Trophoblast cell (in vitro differentiated cells and primary cell): ENCODE measurements at regions not wholly inside any gene's neighbourhood (a gene's known extent, or its start where the extent isn't known, plus 50 kb on each side); places are given as distances from the start of the nearest gene placed in this dataset.

Source experiments
- DNase-seq, 2 donors: peaks; one replicate each; pipeline ENCODE4 v3.0.0-alpha.2; 2016
- H2AFZ ChIP-seq: 2 replicates; pipeline ENCODE4 v1.6.1; 2013; ENCODE audit warnings: low read length, moderate library complexity, mild to moderate bottlenecking; ENCODE audit not compliant: insufficient read depth, poor library complexity
- H2AK5ac ChIP-seq: 2 replicates; pipeline ENCODE4 v1.6.1; 2013; ENCODE audit warnings: mild to moderate bottlenecking, low read length
- H2BK120ac ChIP-seq: 2 replicates; pipeline ENCODE4 v1.6.1; 2013; ENCODE audit warnings: low read length, mild to moderate bottlenecking, moderate library complexity; ENCODE audit not compliant: insufficient read depth, poor library complexity
- H2BK12ac ChIP-seq: 2 replicates; pipeline ENCODE4 v1.6.1; 2013; ENCODE audit warnings: mild to moderate bottlenecking, low read length, moderate library complexity
- H2BK5ac ChIP-seq: 2 replicates; pipeline ENCODE4 v1.6.1; 2013; ENCODE audit warnings: low read length, low read depth, moderate library complexity, mild to moderate bottlenecking; ENCODE audit not compliant: poor library complexity
- H3K14ac ChIP-seq: 2 replicates; pipeline ENCODE4 v1.6.1; 2013; ENCODE audit warnings: mild to moderate bottlenecking, low read length
- H3K18ac ChIP-seq: 2 replicates; pipeline ENCODE4 v1.6.1; 2013; ENCODE audit warnings: mild to moderate bottlenecking, low read length
- H3K23ac ChIP-seq: 2 replicates; pipeline ENCODE4 v1.6.1; 2013; ENCODE audit warnings: low read length
- H3K27ac ChIP-seq: 2 replicates; pipeline ENCODE4 v1.5.1; 2013; ENCODE audit warnings: low read depth, mild to moderate bottlenecking, inconsistent platforms, low read length, moderate library complexity
- H3K27me3 ChIP-seq: 2 replicates; pipeline ENCODE4 v1.6.1; 2013; ENCODE audit warnings: inconsistent platforms, mild to moderate bottlenecking, low read length, moderate library complexity; ENCODE audit not compliant: insufficient read depth
- H3K36me3 ChIP-seq, 2 experiments: 1 replicate in 1 of 2; 2 replicates in 1 of 2; pipeline ENCODE4 v1.6.1; 2013; ENCODE audit warnings: low read length in 2 of 2, mild to moderate bottlenecking in 2 of 2, moderate library complexity in 1 of 2; ENCODE audit not compliant: insufficient read depth in 2 of 2, control insufficient read depth in 1 of 2
- H3K4ac ChIP-seq: 2 replicates; pipeline ENCODE4 v1.6.1; 2013; ENCODE audit warnings: low read depth, mild to moderate bottlenecking, low read length, moderate library complexity
- H3K4me1 ChIP-seq, 2 experiments: 1 replicate in 1 of 2; 2 replicates in 1 of 2; pipeline ENCODE4 v1.6.1; 2013; ENCODE audit warnings: low read length in 2 of 2, mild to moderate bottlenecking in 2 of 2, moderate library complexity in 1 of 2; ENCODE audit not compliant: insufficient read depth in 2 of 2, control insufficient read depth in 1 of 2
- H3K4me2 ChIP-seq: 2 replicates; pipeline ENCODE4 v1.6.1; 2013; ENCODE audit warnings: inconsistent platforms, mild to moderate bottlenecking, low read length, moderate library complexity
- H3K4me3 ChIP-seq: 2 replicates; pipeline ENCODE4 v1.5.1; 2013; ENCODE audit warnings: mild to moderate bottlenecking, low read depth, low read length, inconsistent platforms
- H3K79me1 ChIP-seq: one replicate; pipeline ENCODE4 v1.6.1; 2013; ENCODE audit warnings: low read length
- H3K79me2 ChIP-seq: 2 replicates; pipeline ENCODE4 v1.6.1; 2013; ENCODE audit warnings: low read length, mild to moderate bottlenecking; ENCODE audit not compliant: control insufficient read depth, insufficient read depth, poor library complexity
- H3K9ac ChIP-seq: 2 replicates; pipeline ENCODE4 v1.6.1; 2013; ENCODE audit warnings: mild to moderate bottlenecking, low read length
- H3K9me3 ChIP-seq: 2 replicates; pipeline ENCODE4 v1.6.1; 2013; ENCODE audit warnings: low read depth, mild to moderate bottlenecking, control low read depth, inconsistent platforms, low read length; ENCODE audit not compliant: insufficient read depth
- H4K12ac ChIP-seq: 2 replicates; pipeline ENCODE4 v1.6.1; 2013; ENCODE audit warnings: low read depth, mild to moderate bottlenecking, low read length, moderate library complexity
- H4K8ac ChIP-seq: 2 replicates; pipeline ENCODE4 v1.6.1; 2013; ENCODE audit warnings: low read depth, mild to moderate bottlenecking, low read length, moderate library complexity
- H4K91ac ChIP-seq: one replicate; pipeline ENCODE4 v1.6.1; 2013; ENCODE audit warnings: low read depth, mild to moderate bottlenecking, low read length, moderate library complexity
- WGBS: extraction: QIAGEN DNeasy Blood & Tissue Kit; methylation state at CpG from one replicate; pipeline ENCODE4 v1.1.7; 2013; ENCODE audit warnings: missing lambda C conversion rate; ENCODE audit not compliant: insufficient read length, insufficient coverage; ENCODE audit errors: extremely low coverage; 5-methylcytosine and 5-hydroxymethylcytosine counted together

DNA sequence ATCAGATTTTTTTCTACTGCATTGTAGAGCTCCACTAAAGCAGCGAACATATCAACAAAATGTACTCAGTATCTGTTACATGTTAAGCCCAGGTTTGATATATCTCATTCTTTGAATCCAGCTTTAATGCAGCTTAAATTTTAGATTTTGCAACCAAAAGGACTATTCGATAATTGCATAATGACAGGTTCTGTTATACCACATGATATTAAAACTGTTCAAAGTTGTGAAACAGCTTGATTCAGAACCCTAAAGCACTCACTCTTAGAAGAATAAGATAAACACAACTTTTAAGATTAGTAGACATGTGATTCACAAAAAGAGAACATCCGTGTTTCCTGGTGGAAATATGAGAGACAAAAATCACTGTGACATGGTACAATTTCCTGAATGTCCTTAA, 427.9 kb downstream of the CDH11 start:
- no peak overlapping the region for H2AK5ac ChIP-seq
- H4K91ac ChIP-seq = no peak overlapping the region
- H3K4ac ChIP-seq = no peak overlapping the region
- H2BK5ac ChIP-seq = no peak overlapping the region
- no peak overlapping the region for H3K4me3 ChIP-seq
- H3K36me3 ChIP-seq = no peaks in the 10 kb centered on the region
- no peak overlapping the region for H3K4me2 ChIP-seq
- no peaks in the 10 kb centered on the region for H3K79me1 ChIP-seq
- H3K18ac ChIP-seq = no peak overlapping the region
- H4K12ac ChIP-seq = no peak overlapping the region
- H3K23ac ChIP-seq = no peak overlapping the region
- no CpG with 5 or more reads among the region's 3 CpGs for WGBS
- no peak overlapping the region for H3K14ac ChIP-seq
- no peaks in the 10 kb centered on the region for H3K9me3 ChIP-seq
- no peak overlapping the region for H3K27ac ChIP-seq
- no peak overlapping the region for H4K8ac ChIP-seq
- no peak overlapping the region for H2BK120ac ChIP-seq
- H3K4me1 ChIP-seq = no peaks in the 10 kb centered on the region
- no peaks in the 10 kb centered on the region for H3K27me3 ChIP-seq
- H3K9ac ChIP-seq = no peak overlapping the region
- H2BK12ac ChIP-seq = no peak overlapping the region
- DNase-seq = no peak
- H3K79me2 ChIP-seq = no peaks in the 10 kb centered on the region
- H2AFZ ChIP-seq = no peak overlapping the region

DNA sequence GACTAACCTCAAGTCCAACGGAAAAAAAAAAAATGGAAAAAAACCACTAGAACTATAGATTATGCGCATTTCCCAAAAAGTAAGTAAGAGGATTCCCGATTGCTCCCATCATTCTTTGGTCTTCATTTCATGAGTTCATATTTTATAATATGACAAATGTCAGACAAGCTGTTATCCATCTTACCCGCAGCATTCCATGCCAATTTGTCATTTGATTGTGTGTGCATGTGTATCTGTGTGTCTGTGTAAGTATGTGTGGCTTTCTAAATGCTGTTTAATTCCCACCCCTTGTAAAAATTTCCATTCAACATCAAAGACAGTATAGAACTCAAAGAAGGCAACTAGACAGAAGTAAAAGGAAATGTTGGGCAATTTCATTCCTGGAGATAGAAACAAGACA, 434.1 kb downstream of the CDH11 start:
- H3K4ac ChIP-seq = no peak overlapping the region
- no peak overlapping the region for H3K9ac ChIP-seq
- no peak overlapping the region for H3K14ac ChIP-seq
- H2AK5ac ChIP-seq = no peak overlapping the region
- no peaks in the 10 kb centered on the region for H3K4me1 ChIP-seq
- no peak overlapping the region for H3K27ac ChIP-seq
- no CpG with 5 or more reads among the region's 4 CpGs for whole genome bisulfite sequencing
- H2BK120ac ChIP-seq = no peak overlapping the region
- no peaks in the 10 kb centered on the region for H3K36me3 ChIP-seq
- DNase-seq = peak in 1 of 2 donors; percentile 4
- no peak overlapping the region for H3K4me3 ChIP-seq
- no peak overlapping the region for H3K18ac ChIP-seq
- H4K91ac ChIP-seq = no peak overlapping the region
- H3K23ac ChIP-seq = no peak overlapping the region
- no peak overlapping the region for H4K12ac ChIP-seq
- no peak overlapping the region for H3K4me2 ChIP-seq
- no peaks in the 10 kb centered on the region for H3K79me2 ChIP-seq
- no peaks in the 10 kb centered on the region for H3K9me3 ChIP-seq
- H3K79me1 ChIP-seq = no peaks in the 10 kb centered on the region
- H3K27me3 ChIP-seq = no peaks in the 10 kb centered on the region
- H2BK12ac ChIP-seq = no peak overlapping the region
- H2BK5ac ChIP-seq = no peak overlapping the region
- no peak overlapping the region for H2AFZ ChIP-seq
- no peak overlapping the region for H4K8ac ChIP-seq

DNA sequence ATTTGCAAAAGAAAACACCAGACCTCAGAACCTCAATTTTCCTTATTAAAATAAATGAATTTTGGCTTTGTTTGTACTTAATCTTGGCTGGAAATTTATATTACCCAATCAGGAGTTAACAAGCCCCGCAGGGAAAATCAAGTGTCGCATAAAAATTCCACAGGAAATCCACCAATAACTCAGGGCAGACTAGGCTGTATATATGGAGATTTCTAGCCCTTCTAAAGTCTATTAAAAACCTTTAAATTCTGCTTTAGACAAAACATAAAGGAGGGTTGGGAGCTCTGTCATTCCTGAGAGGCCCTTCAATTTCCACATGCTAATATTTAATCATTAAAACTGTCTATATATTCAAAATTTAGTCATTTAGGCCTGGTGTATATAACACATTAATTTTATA, 434.7 kb downstream of the CDH11 start:
- Histone ChIP-seq H3K27ac (no peak overlapping the region), H2BK5ac (no peak overlapping the region), H3K79me2 (no peaks in the 10 kb centered on the region), H2BK12ac (no peak overlapping the region), H2BK120ac (no peak overlapping the region), H3K18ac (no peak overlapping the region), H4K12ac (no peak overlapping the region), H4K91ac (no peak overlapping the region), H3K9ac (no peak overlapping the region), H3K14ac (no peak overlapping the region), H3K23ac (no peak overlapping the region), H3K27me3 (no peaks in the 10 kb centered on the region), H3K4me3 (no peak overlapping the region), H3K4me1 (no peaks in the 10 kb centered on the region), H2AK5ac (no peak overlapping the region), H4K8ac (no peak overlapping the region), H3K79me1 (no peaks in the 10 kb centered on the region), H2AFZ (no peak overlapping the region), H3K9me3 (no peaks in the 10 kb centered on the region), H3K36me3 (no peaks in the 10 kb centered on the region), H3K4me2 (no peak overlapping the region), H3K4ac (no peak overlapping the region)
- no CpG with 5 or more reads among the region's 2 CpGs for WGBS
- DNase-seq = no peak

- peak overlapping the region; percentile 1 for H2BK5ac ChIP-seq
- H3K36me3 ChIP-seq = no peaks in the 10 kb centered on the region
- peak overlapping the region; percentile 19 for H4K8ac ChIP-seq
- no peak overlapping the region for H3K18ac ChIP-seq
- no peak for DNase-seq
- no peaks in the 10 kb centered on the region for H3K79me2 ChIP-seq
- H4K91ac ChIP-seq = peak overlapping the region; percentile 55
- H3K4me1 ChIP-seq = peaks cover 0 to 3% of the 10 kb centered on the region in 2 experiments
- no peak overlapping the region for H3K9ac ChIP-seq
- no peak overlapping the region for H3K4me3 ChIP-seq
- H3K14ac ChIP-seq = peak overlapping the region; percentile 37
- no CpG with 5 or more reads among the region's 4 CpGs for WGBS
- H4K12ac ChIP-seq = no peak overlapping the region
- H2BK120ac ChIP-seq = no peak overlapping the region
- no peaks in the 10 kb centered on the region for H3K27me3 ChIP-seq
- H3K27ac ChIP-seq = no peak overlapping the region
- no peak overlapping the region for H2AFZ ChIP-seq
- H2BK12ac ChIP-seq = peak overlapping the region; percentile 96
- H2AK5ac ChIP-seq = peak overlapping the region; percentile 69
- no peaks in the 10 kb centered on the region for H3K9me3 ChIP-seq
- H3K79me1 ChIP-seq = peaks cover 3% of the 10 kb centered on the region
- no peak overlapping the region for H3K23ac ChIP-seq
- H3K4me2 ChIP-seq = no peak overlapping the region
- peak overlapping the region; percentile 36 for H3K4ac ChIP-seq
Measured at GRCh38 chr16:64679976-64680690, 441.7 kb downstream of the CDH11 start.
